Activated CD8-positive, alpha-beta memory T cell treated with anti-CD3 and anti-CD28 coated beads, Interleukin-2, amount 10 ng/mL, durations not matched to agents 7 days and 5 days (primary cell): ENCODE measurements at regions not wholly inside any gene's neighbourhood (a gene's known extent, or its start where the extent isn't known, plus 50 kb on each side); places are given as distances from the start of the nearest gene placed in this dataset.

Experiments
- ATAC-seq: fragments of 150-1000 bp; cut with Tn5 transposase; one replicate; pipeline ENCODE4 v1.10.0; 2021; ENCODE audit warnings: moderate library complexity
- CTCF ChIA-PET: fragments of 350-600 bp; sonication (Branson Sonifier 250); formaldehyde crosslinking; loops from one replicate; lab custom pipeline; 2021; ENCODE audit warnings: antibody characterized with exemption; lab: Charles Lee
- DNase-seq: peaks from one replicate; pipeline ENCODE4 v3.0.0-alpha.2; 2020
- H3K27ac Mint-ChIP-seq: one replicate; pipeline ENCODE4 v1.8.0; 2021; ENCODE audit warnings: mild to moderate bottlenecking, mixed read lengths
- H3K27me3 Mint-ChIP-seq: one replicate; pipeline ENCODE4 v1.8.0; 2021; ENCODE audit warnings: mixed read lengths
- H3K36me3 Mint-ChIP-seq: one replicate; pipeline ENCODE4 v1.8.0; 2021; ENCODE audit warnings: mild to moderate bottlenecking, mixed read lengths
- H3K4me1 Mint-ChIP-seq: one replicate; pipeline ENCODE4 v1.8.0; 2021; ENCODE audit warnings: mixed read lengths
- H3K4me3 Mint-ChIP-seq: one replicate; pipeline ENCODE4 v1.8.0; 2021; ENCODE audit warnings: mild to moderate bottlenecking, moderate library complexity, mixed read lengths
- H3K9me3 Mint-ChIP-seq: one replicate; pipeline ENCODE4 v1.8.0; 2022; ENCODE audit warnings: low read depth, mixed read lengths

DNA sequence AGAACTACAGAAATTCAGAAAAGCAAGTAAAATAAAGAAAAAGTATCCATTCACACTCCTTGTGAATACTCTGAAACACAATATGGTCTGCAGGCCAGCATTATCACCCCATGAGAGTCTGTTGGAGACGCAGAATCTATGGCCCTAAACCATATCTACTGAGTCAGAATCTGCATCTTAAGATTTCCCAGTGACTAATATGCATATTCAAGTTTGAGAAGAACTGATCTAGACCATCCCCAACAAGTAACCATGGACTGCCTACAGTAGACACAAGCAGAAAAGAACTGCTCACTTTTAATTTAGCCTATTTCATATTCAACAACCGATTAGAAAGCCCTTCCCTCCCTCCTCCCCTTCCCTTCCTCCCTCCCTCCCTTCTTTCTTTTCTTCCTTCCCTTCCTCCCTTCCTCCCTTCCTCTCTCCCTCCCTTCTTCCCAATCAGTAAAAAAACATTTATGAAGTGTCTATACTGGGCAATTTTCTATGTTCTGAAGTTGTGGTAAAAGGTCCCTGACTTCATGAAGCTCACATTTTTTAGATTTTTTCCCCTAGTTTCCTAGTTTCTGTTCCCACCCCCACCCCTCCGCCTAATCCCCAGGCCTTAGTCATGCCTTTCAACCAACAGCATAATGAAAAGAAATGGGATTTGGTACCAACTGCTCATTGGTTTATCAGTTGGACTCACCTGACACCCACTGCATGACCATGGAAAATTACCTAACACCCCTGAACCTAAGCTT is 125.2 kb downstream of the CNTN3 start:
- no peak overlapping the region for H3K27ac Mint-ChIP-seq
- H3K36me3 Mint-ChIP-seq: no peaks in the 10 kb centered on the region
- CTCF ChIA-PET: no interaction called here
- no peak for DNase-seq
- peaks cover 8% of the 10 kb centered on the region for H3K9me3 Mint-ChIP-seq
- H3K4me3 Mint-ChIP-seq: no peak overlapping the region
- no peaks in the 10 kb centered on the region for H3K4me1 Mint-ChIP-seq
- ATAC-seq: no peak
- no peaks in the 10 kb centered on the region for H3K27me3 Mint-ChIP-seq

GRCh38 chr3:74479915-74480314 is 134.5 kb downstream of the CNTN3 start:
- CTCF ChIA-PET: no interaction called here
- no peak for ATAC-seq
- peaks cover 12% of the 10 kb centered on the region for H3K9me3 Mint-ChIP-seq
- H3K27me3 Mint-ChIP-seq: no peaks in the 10 kb centered on the region
- H3K27ac Mint-ChIP-seq: no peak overlapping the region
- no peaks in the 10 kb centered on the region for H3K4me1 Mint-ChIP-seq
- no peak overlapping the region for H3K4me3 Mint-ChIP-seq
- DNase-seq: no peak
- H3K36me3 Mint-ChIP-seq: no peaks in the 10 kb centered on the region

GRCh38 chr3:74470313-74470712 is 144.1 kb downstream of the CNTN3 start:
- CTCF ChIA-PET: no interaction called here
- H3K4me3 Mint-ChIP-seq: no peak overlapping the region
- no peaks in the 10 kb centered on the region for H3K36me3 Mint-ChIP-seq
- no peak overlapping the region for H3K27ac Mint-ChIP-seq
- ATAC-seq (no peak), DNase-seq (no peak)
- no peaks in the 10 kb centered on the region for H3K27me3 Mint-ChIP-seq
- peaks cover 17% of the 10 kb centered on the region for H3K9me3 Mint-ChIP-seq
- no peaks in the 10 kb centered on the region for H3K4me1 Mint-ChIP-seq

DNA sequence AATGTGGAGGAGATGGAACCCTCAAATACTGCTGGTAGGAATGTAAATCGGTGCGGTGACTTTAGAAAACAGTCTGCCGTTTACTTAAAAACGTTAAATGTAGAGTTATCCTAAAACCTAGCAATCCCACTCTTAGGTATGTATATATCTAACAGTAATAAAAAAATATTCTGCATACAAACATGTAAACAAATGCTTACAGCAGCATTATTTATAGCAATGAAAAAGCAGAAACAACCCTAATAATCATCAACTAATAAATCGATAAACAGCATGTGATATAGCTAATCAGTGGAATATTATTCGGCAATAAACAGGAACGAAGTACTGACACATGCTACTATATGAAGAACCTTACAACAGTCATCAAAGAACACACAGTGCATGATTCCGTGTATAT is 144.7 kb downstream of the CNTN3 start:
- H3K4me3 Mint-ChIP-seq: no peak overlapping the region
- DNase-seq (no peak), ATAC-seq (no peak)
- no peaks in the 10 kb centered on the region for H3K4me1 Mint-ChIP-seq
- H3K27ac Mint-ChIP-seq: no peak overlapping the region
- no peaks in the 10 kb centered on the region for H3K27me3 Mint-ChIP-seq
- H3K9me3 Mint-ChIP-seq: peaks cover 17% of the 10 kb centered on the region
- CTCF ChIA-PET: no interaction called here
- no peaks in the 10 kb centered on the region for H3K36me3 Mint-ChIP-seq

GRCh38 chr3:74469151-74469550 is 145.3 kb downstream of the CNTN3 start:
- Mint-ChIP-seq H3K36me3 (no peaks in the 10 kb centered on the region), H3K9me3 (peaks cover 17% of the 10 kb centered on the region), H3K27ac (no peak overlapping the region), H3K27me3 (no peaks in the 10 kb centered on the region), H3K4me3 (no peak overlapping the region), H3K4me1 (no peaks in the 10 kb centered on the region)
- ATAC-seq: no peak
- DNase-seq: no peak
- CTCF ChIA-PET: no interaction called here

DNA sequence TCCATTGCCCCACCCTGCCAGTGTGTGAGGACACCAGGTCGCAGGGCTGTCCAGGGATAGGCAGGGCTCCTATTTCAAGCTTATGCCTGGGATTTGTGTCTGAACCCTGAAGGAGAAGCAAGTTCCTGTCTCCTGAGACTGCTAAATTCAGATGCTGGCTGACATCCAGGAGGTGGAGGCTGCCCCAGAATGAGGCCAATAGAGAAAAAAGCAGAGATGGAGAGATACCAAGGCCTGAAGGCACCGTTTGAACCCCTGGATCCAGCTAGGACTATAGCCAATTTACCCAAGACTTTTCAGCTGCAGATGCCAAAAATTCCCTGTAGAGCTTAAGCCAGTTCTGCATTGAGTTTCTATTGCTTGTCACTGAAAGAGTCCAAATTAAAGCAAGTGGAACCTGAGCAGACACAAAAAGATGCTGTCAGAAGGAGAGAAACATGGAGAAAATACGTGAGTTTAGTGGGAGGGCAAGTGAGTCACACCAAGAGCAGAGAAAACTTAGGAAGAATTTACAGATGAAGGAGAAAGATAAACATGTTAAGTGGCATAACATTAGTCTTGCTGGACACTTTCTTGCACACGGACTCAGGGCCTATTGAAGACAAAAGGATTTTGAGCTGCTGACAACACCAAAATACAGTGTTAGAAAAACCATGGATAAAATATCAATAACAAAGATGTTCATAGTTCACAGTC is 148.6 kb downstream of the CNTN3 start:
- DNase-seq: no peak
- CTCF ChIA-PET: no interaction called here
- H3K4me3 Mint-ChIP-seq: no peak overlapping the region
- H3K27ac Mint-ChIP-seq: no peak overlapping the region
- no peaks in the 10 kb centered on the region for H3K4me1 Mint-ChIP-seq
- no peak for ATAC-seq
- H3K36me3 Mint-ChIP-seq: no peaks in the 10 kb centered on the region
- no peaks in the 10 kb centered on the region for H3K27me3 Mint-ChIP-seq
- H3K9me3 Mint-ChIP-seq: peaks cover 5% of the 10 kb centered on the region

DNA sequence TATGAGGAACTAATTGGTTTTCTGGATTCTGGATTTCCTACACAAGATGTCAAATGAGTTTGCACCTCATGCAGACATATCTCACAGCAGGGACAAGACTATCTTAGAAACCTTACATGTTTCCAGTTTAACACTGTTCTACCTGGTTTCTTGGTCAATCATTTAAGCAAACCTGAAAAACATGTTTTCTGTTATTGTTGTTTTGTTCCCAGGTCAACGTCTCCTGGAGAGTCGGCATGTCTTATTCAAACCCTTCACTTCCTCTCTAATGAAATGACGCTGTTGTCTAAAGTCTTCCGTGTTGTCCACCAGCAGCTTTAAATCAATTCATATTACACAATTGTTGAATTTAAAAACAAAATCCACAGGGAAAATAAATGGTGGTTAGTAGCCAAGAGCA is 150.9 kb downstream of the CNTN3 start:
- Mint-ChIP-seq H3K36me3 (no peaks in the 10 kb centered on the region), H3K4me1 (no peaks in the 10 kb centered on the region), H3K27ac (no peak overlapping the region), H3K4me3 (no peak overlapping the region), H3K27me3 (no peaks in the 10 kb centered on the region), H3K9me3 (peaks cover 6% of the 10 kb centered on the region)
- CTCF ChIA-PET: no interaction called here
- ATAC-seq (no peak), DNase-seq (no peak)

- Mint-ChIP-seq H3K27ac (no peak overlapping the region), H3K9me3 (peaks cover 7% of the 10 kb centered on the region), H3K4me3 (no peak overlapping the region), H3K4me1 (no peaks in the 10 kb centered on the region), H3K36me3 (no peaks in the 10 kb centered on the region), H3K27me3 (no peaks in the 10 kb centered on the region)
- DNase-seq (no peak), ATAC-seq (no peak)
- CTCF ChIA-PET: no interaction called here
Measured at GRCh38 chr3:74456166-74456565, 158.3 kb downstream of the CNTN3 start.

DNA sequence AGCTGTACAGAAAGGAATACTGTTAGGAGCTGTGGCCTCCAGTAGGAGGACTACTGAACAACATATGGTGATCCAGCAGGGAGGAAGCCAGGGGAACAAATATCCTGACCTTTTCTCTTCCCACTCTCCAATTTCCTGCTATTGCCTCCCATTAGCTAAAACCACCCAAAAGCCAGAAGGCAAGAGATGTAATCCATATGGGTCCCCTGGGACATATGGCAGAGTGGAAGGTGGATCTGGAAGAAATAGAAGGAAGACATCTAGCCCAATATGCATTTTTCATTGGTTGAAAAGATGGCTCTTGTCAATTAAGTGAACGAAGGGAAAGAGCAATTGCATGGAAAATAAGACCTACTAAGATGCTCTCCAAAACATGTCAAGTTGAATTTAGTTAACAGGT is 167.2 kb downstream of the CNTN3 start:
- CTCF ChIA-PET: no interaction called here
- Mint-ChIP-seq H3K4me3 (no peak overlapping the region), H3K27ac (no peak overlapping the region), H3K4me1 (no peaks in the 10 kb centered on the region), H3K9me3 (peaks cover 4% of the 10 kb centered on the region), H3K27me3 (no peaks in the 10 kb centered on the region), H3K36me3 (no peaks in the 10 kb centered on the region)
- no peak for ATAC-seq
- DNase-seq: no peak

DNA sequence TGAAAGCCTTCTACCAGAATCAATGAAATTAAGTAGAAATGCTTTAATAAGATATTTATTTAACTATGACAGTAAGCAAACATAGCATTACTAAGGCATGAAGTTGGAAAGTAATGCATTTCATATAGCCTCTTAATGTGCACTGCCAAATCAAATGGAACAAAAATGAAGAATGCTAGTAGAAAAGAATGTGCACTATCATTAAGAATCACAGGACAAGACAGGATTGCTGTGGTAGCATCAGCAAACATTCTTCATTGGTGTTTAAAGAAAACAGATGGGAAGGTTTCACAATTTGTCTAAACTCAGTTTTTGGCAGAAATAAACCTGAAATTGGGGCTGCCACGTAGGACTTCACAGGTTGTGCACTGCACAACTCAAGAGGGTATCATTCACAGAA is 168.9 kb downstream of the CNTN3 start:
- H3K27me3 Mint-ChIP-seq: no peaks in the 10 kb centered on the region
- H3K27ac Mint-ChIP-seq: no peak overlapping the region
- H3K4me3 Mint-ChIP-seq: no peak overlapping the region
- H3K4me1 Mint-ChIP-seq: no peaks in the 10 kb centered on the region
- peaks cover 4% of the 10 kb centered on the region for H3K9me3 Mint-ChIP-seq
- CTCF ChIA-PET: no interaction called here
- no peak for DNase-seq
- ATAC-seq: no peak
- H3K36me3 Mint-ChIP-seq: no peaks in the 10 kb centered on the region

- H3K27ac Mint-ChIP-seq: no peak overlapping the region
- H3K4me3 Mint-ChIP-seq: no peak overlapping the region
- no peaks in the 10 kb centered on the region for H3K27me3 Mint-ChIP-seq
- H3K36me3 Mint-ChIP-seq: no peaks in the 10 kb centered on the region
- ATAC-seq: no peak
- H3K4me1 Mint-ChIP-seq: no peaks in the 10 kb centered on the region
- CTCF ChIA-PET: no interaction called here
- no peak for DNase-seq
- peaks cover 4% of the 10 kb centered on the region for H3K9me3 Mint-ChIP-seq
Measured at GRCh38 chr3:74443102-74443501, 171.4 kb downstream of the CNTN3 start.

DNA sequence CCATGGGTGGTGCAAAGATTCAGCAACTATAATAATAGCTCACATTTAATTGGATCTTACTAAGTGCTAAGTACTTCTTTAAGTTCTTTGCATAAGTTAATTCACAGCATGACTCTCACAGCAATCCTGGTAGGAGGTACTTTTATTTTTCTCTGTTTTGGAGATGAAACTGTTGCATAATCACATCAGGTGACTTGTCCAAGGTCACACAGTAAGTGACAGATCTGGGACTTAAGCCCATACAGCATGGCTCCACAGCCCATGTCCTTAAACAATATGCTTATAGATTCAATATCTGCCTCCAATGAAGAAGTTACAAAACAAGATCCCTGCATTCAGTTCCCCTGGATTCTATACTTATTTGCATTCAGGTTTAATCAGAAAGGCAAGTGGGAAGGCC is 171.8 kb downstream of the CNTN3 start:
- Mint-ChIP-seq H3K4me3 (no peak overlapping the region), H3K9me3 (peaks cover 4% of the 10 kb centered on the region), H3K27ac (no peak overlapping the region), H3K4me1 (no peaks in the 10 kb centered on the region), H3K36me3 (no peaks in the 10 kb centered on the region), H3K27me3 (no peaks in the 10 kb centered on the region)
- ATAC-seq (no peak), DNase-seq (no peak)
- CTCF ChIA-PET: no interaction called here

GRCh38 chr3:74442068-74442467 is 172.4 kb downstream of the CNTN3 start:
- no peak for ATAC-seq

DNA sequence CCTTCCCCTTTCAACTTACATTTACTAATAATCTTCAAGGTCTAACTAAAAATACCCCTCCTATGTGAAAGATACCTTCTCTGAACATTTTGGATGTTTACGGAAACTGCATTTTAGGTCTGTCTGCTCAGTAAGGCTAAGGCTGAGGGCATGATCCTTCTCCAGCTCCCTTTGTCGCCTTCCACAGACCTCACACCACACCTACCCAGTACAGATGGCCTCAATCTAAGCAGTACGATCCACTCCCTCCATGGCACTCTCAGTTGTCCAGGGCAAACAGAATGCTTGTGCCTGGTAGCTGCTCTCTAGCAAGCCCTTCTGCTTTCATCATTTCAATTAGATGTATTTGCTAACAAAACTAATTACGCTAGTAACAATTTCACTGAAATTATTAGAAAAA is 178.3 kb downstream of the CNTN3 start:
- H3K36me3 Mint-ChIP-seq: no peaks in the 10 kb centered on the region
- no peaks in the 10 kb centered on the region for H3K4me1 Mint-ChIP-seq
- no peak for DNase-seq
- H3K27ac Mint-ChIP-seq: no peak overlapping the region
- H3K4me3 Mint-ChIP-seq: no peak overlapping the region
- CTCF ChIA-PET: no interaction called here
- no peak for ATAC-seq
- no peaks in the 10 kb centered on the region for H3K27me3 Mint-ChIP-seq
- H3K9me3 Mint-ChIP-seq: peaks cover 7% of the 10 kb centered on the region

More at GRCh38 chr3:74442068-74442467, 172.4 kb downstream of the CNTN3 start:
- H3K4me3 Mint-ChIP-seq: no peak overlapping the region
- H3K27ac Mint-ChIP-seq: no peak overlapping the region
- no peaks in the 10 kb centered on the region for H3K27me3 Mint-ChIP-seq
- no peak for DNase-seq
- no peaks in the 10 kb centered on the region for H3K4me1 Mint-ChIP-seq
- CTCF ChIA-PET: no interaction called here
- H3K36me3 Mint-ChIP-seq: no peaks in the 10 kb centered on the region
- peaks cover under 1% of the 10 kb centered on the region for H3K9me3 Mint-ChIP-seq
